Hippocampal formation (tissue), 2 donors: ENCODE measurements at regions not wholly inside any gene's neighbourhood (a gene's known extent, or its start where the extent isn't known, plus 50 kb on each side); places are given as distances from the start of the nearest gene placed in this dataset.

Source experiments
- DNase-seq, 2 donors: peaks; one replicate each; lab custom pipeline; 2025; lab: John Stamatoyannopoulos, UW

DNA sequence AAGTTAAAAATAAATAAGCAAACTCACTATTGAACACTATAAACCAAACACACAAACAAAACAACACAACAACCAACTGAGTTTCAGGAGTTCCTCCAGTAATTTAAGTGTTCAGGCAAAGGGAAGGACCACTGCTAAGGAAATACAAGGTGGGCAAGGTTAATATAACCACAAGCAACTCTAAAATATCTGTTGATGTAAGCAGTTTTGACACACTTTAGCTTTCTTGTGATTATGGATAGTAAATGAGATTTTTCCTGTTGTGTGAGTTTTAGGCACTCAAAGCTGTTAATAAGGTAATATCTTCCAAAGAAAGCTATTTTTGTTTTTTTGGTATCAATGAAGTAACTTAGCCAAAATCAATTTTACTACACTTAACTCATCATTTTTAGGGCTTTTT, 839.1 kb upstream of the FOXG1 start:
- DNase-seq: no peak

DNA sequence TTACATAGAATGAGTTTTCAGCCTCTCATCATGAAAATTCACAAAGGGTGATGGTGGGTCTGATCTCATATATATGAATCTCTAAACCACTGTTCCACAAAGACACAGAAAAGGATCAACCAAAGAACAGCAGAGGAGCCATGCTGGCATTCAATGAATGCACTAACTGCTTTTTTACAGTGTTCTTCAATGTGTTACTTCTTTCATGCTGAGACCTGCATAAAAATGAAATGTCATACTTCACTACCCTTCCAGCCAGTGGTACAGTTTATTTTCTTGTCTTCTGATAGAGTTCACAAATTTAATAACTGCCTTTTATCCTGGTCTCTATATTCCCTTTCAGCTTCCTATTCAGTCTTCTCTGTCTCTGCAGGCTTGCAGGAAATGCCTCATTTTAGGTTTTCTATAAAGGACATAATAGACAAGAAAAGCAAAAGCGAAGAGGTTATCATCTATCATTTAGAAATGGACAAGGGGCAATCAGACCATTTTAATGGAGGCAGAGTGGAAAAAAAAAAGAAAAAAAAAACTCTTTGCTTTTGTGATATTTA, 836.7 kb upstream of the FOXG1 start:
- no peak for DNase-seq

DNA sequence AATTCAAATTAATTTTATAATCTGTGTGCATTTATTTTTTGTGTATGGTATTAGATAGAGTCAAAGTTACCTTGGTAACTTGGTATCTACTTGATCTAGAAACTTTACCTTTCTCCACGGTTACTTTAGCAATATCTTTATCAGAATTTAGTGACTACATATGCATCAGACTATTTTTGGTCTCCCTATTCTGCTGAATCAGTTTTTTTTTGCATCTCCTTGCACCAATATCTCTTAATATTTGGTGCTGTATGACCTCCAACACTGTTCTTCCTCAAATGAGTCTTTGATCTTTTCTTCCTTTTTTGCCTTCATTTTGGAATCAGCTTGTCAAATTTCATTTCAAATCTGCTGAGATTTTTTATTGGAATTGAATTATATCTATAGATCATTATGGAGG, 828.2 kb upstream of the FOXG1 start:
- DNase-seq: no peak

DNA sequence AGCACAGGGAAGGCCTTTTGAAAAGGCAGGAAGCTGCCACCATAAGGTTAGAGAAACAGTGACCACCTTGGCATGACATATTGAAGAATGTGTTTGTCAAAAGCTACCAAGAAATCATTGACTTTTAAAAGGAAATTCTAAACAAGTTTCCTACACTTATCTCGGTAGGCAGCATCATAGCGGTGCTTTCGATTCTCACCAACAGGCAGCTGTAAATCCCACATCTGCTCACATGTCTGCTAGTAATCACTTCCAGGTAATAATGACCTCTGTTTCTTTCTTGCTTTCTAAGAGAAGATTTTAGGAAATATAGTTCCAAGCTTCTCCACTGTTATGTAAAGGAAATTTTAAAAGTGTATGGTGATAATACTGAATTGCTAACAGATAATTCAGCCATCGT, 821.1 kb upstream of the FOXG1 start:
- DNase-seq: no peak

DNA sequence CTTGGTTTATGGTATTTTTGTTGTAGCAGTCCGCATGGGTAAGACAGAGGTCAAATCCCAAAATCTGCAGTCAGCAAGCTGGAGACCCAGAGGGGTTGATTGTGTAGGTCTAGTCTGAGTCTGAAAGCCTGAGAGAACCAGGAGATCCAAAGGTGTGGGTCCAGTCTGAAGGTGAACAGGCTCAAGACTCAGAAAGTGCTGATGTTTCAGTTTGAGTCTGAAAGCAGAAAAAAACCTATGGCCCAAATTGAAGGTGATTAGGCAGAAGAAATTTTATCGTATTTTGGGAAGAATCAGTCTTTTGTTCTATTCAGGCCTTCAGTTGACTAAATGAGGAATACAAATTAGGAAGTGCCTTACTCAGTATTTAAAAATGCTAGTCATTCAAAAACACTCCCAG, 807.8 kb upstream of the FOXG1 start:
- no peak for DNase-seq

DNA sequence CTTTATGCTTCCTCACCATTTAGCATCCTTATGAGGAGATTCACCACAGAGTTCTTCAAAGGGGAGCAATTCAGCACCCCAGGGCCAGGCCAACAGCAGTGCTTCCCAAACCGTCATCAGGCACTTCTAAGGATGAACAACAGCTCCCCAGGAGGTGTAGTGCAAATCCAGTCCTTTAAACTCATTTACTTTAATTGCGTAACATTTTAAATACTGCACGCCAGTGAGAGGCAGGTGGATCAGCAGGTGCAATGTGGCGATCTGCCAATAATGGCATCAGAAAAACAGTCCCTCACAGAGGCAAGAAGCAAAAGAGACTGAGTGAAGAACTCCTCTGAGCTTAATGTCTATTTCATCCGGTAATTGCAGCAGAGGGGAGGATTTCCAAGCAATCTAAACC, 770.9 kb upstream of the FOXG1 start:
- DNase-seq: no peak

DNA sequence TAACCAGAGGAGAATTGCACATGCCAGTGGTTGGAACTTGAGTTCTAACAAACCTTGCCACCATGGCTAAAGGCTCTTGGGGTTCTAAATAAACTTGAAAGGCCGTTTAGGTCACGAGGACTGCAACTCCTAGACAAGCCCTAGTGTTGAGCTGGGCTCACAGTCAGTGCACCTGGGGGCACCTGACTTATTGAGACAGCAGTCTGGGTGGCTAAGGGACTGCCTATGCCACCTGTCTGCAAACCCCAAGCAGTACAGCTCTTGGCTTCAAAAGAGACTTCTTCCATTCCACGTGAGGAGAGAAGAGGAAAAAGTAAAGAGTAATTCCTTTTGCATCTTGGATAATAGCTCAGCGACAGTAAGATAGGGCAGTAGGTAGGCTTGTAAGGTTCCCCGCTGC, 765.6 kb upstream of the FOXG1 start:
- DNase-seq: no peak

DNA sequence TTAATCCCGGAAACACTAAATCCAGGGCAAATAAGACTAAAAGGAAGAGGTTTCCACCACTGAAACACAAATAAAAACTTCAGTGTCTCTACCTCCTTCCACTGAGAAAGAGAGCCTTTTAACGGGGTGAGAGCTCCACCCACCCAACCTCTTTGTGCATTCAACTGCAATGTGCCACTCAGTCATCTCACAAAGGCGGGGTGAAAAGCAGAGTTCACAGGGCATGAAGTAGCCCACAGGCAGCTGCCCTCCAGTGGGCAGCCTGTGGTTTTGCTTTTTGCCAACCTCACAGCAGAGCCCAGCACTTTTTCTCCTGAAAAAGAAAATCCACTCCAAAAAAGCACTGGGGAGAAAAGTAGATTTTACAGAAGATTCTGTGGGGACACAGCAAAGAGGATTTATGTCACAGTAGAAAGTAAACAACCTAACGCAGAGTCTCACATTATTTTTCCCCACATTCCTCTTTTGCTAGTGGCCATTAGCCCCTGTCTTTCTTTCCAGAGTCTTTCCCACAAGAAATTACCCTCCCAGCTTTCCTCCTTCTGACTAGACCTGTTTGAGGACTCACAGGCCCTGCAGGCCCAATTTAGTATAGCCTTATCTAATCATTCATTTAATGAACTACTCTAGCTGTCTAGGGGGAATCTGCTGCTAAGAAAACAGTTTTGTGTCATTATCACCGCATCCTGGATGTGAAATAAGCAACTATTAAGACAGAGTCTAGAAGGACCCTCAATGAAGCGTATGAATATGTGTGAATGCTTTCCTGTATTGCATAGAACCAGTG, 753.8 kb upstream of the FOXG1 start:
- no peak for DNase-seq

DNA sequence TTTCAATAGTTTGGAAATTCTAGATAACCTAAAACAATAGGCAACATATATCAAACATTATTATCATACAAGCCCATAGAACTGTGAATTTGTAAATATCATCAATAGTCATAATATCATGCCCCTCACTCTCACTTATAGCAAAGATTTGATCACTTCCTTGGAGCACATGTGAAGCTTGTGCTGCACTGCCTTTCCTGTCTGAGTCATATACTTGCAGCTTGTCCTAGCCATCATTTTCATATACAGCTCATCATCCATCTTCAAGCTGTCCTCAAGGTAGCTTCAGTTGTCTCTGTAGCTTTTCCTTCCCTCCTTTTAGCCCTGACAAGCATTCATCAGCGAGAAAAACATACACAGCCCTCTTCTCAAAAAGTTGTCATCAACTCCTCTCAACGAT, 746.5 kb upstream of the FOXG1 start:
- no peak for DNase-seq

DNA sequence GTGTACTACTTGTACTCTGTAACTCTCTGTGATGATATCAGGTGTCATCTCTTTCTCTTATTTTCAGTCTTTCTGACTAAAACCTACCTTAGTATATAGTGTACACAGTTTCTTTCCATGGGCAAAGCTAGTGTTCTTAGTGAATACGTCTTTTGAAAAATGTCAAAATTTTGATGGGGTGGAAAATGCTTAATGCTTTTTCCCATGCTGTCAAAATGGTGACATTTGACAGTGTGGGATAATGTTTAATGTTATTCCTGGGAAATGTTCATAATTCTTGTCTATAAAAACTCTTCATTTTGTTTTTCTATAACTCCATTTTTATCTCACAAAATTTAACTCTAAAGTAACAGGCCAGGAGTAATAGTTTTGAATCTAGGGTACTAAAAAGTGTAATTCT, 742.7 kb upstream of the FOXG1 start:
- no peak for DNase-seq

DNA sequence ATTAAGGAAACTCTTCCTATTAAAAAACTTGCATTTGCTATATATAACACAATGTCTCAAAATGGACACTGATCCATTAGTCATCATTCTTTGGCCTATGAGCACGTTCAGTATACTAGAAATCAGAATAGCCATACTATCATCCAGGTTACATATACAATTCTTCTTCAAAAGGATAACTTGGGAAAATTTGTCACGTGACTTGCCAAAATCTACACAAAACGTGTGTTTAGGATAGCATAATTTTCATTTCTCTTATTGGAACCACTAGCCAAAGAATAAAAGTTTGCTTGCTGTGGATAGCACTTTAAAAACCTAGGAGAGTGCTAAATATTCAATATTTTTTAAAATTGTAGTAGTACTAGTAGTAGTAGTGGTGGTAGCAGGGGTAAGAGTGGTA, 714.3 kb upstream of the FOXG1 start:
- DNase-seq: no peak

DNA sequence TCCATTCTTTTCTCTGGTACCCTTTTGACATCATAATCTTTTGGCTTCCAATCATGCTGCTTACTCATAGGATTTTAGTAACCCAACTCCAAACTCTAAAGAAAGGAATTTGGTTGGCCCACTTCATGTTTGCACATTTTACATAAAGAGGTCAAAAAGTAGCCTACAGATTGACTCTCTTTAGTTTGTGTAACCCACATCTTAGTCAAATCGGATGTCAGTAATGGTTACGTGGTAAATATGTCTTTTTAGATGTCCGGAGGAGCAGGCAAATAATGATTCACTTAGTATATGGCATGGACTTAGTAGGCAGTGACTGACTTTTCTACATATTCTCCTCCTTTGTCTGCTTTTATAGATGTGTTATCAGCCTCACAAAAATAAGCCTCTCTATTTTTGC, 711.6 kb upstream of the FOXG1 start:
- DNase-seq: no peak

DNA sequence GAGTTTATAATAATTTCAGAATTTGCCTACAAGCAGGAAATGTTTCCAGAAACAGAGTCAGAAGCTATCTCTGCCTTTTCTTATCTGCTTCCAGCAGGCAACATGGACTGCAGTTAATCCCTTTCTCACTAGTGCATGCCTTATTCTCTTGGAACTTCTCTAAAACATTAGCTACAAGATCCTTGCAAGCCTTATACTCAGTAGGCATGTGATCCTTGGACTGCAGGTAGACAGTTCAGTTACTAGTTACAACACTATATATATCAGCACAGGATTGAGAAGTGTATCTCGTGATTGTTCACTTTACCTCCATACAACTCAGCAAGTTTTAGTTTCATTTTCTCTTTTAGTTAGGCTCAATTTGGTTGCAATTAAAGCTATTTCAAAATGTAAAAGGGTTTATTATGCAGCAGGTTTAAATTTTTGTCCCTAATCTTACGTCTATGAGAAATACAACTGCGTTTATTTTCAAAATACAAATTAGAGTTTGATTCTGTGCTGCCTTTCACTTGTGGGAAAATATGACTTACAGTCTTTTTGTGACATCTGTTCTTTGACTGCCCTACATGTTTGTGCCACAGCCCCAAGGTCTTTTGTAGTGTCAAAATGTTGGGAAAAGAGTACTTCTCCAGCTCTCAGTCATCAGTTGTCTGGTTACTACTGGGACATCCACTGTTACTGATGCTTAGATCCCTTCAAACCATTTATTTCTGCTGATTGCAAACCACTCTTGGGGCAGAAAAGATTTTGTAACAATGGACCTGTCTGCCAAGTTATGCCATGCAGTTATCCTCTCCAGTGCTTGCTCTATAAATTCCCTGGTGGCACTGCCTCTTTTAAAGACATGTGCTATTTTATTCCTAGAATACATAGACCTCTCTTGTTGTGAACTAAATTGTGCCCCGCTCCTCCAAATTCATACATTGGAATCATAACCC, 709.0 kb upstream of the FOXG1 start:
- no peak for DNase-seq

DNA sequence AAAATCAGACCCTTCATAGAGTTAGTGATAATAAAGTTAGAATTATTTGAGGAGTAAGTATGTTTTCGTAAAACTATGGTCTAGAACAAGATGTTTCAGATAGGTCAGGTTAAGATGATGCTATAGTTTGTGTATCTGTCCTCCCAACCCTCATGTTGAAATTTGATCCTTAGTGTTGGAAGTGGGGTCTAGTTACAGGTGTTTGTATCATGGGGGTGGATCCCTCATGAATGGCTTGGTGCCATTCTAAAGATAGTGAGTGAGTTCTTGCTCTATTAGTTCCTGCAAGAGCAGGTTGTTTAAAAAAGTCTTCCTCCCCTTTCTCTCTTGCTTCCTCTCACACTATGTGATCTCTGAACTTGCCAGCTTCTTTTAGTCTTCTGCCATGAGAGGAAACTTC, 707.3 kb upstream of the FOXG1 start:
- no peak for DNase-seq

DNA sequence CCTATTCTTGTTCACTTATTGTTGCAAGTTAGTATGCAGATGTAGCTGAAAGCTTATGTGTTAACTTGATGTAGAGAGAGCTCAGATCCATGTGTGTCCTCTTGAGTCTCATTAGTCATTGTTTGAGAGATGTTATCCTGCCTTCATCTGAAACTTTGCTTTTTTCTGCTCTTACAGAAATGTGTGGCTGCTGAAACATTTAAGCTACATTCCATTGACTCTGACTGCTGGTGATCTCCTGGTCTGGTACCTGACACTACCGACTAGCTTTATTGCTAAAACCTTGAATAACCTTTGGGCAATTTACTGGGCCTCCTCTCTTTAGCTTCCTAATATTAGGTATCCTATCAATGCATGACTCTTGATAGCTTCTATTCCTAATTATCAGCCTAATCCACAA, 705.6 kb upstream of the FOXG1 start:
- no peak for DNase-seq

DNA sequence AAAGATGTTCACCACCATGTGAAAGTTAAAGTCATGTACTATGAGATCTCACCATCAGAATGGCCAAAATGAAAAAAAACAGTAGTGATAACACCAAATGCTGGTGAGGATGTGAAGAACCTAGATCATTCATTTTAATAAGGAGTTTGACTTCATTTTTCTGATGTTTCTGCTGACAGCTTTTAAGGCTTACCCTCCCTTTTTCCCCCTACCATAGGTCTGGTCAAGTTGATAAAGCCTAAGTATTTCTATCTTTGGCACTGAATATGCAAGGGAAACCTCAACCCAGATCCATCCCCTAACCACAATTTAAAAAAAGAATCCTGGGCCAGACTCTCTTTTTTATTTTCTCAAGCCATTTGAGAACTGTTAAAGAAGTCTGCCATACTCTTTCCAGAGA, 689.6 kb upstream of the FOXG1 start:
- DNase-seq: no peak

DNA sequence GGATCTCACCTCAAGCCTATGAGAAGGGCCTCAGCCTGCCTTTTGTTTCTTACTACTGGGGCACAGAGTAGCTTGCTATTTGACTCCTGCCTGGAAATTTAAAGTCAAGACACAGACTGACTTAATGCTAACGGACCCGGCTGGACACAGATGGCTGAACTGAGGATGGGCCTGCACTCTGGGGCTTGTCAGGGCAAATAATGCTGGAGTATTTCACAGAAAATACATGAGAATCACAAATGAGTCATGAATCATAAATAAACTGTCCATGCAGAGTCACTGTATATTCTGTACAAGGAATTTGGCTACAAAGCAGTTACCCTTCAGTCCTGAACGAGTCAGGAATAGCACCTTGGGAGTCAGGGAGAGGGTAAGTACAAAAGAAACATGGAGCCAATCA, 683.2 kb upstream of the FOXG1 start:
- no peak for DNase-seq

DNA sequence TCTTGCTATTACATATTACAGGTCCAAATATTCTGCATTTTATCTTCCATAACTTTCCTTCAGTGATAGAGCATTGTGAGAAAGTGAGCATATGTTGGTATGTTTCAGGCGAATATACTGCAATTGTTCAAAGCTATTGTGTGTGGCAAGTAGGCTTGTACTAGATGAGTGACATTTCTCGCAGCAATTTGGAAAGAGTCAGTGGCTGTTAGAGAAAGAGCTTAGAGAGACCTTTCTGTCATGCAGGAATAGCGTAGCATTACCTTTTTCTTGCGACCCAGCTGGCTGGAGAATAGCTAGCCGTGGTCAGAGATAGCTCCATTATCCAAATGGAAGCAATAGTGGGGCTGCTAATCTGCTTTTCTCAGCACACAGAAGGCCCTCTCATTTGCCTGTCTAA, 678.5 kb upstream of the FOXG1 start:
- no peak for DNase-seq

DNA sequence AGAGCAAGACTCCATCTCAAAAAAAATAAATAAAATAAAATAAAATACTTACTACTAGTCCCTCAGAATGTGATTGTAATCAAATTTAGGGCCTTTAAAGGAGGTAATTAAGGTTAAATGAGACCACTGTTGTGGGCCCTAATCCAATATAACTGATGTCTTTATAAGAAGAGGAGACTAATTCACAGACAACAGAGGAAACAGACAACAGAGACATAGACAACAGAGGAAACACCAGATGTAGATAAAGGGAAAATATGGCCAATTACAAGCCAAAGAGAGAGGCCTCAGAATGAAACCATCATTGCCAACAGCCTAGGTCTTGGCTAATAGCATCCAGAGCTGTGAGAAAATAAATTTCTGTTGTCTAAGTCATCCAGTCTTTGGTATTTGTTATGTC, 669.0 kb upstream of the FOXG1 start:
- no peak for DNase-seq

DNA sequence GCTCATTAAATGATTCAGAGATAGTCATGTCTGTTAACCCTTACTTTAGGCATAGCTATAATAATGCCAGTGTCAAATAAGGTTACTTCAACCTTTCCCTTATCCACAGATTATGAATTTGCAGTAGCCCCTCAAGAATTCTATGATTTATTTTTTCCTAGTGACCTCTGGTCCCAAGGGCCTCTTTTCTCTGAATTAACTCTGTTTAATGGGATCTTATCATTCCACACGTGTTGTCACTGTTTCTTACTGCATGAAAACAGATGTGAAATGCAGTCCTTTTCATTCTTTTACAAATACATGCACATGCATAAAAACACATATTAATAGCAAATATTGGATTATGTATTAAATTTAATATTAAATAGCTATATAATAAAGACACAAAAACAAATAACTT, 667.7 kb upstream of the FOXG1 start:
- no peak for DNase-seq

DNA sequence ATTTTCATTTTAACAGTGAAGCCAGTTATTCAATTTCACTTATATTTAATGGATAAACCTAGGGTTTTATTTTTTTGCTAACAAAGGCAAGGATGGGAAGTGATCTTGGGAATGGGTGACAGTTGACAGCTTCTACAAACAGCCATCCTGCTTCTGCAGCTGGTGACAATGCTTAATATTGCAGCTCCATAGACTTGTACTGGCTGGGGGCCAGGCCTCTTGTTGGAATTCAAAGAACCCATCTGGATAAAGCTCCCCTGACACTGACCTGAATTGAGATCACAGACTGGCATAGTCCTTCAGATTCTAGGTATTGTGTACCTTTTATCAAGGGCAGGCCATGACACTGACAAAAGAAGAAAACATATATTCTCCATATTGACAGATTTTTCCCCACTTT, 664.6 kb upstream of the FOXG1 start:
- no peak for DNase-seq

DNA sequence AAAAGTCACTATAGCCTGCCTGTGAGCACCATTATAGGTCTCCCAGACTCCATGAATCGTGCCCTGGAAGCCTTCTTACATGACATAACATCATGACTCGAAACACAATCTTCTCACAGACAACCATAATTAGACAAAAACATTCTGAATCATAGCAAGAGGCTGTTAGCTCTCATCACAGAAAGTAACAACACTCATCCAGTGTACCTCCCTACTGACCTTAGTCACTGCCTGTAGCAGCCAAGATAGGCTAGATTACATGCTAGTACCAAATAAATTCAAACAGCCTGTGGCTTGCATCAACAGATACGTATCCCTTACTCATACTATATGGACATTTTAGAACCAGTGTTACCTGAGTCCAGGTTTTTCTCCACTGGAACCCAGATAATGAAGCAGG, 663.8 kb upstream of the FOXG1 start:
- no peak for DNase-seq

DNA sequence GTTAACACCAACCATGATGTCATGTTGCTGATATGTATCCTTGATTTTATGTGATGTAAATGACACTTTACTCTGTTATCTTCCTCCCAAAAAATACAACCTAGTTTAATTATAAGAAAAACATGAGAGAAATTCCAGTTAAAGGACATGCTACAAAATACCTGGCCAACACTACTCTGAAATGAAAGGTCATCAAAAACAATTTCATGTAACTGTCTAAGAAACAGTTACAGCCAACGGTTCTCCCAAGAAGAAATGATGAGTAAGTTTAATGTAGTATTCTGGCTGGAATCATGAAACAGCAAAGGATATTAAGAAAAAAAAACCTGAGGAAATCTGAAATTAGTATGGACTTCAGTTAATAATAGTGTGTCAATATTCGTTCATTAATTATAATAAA, 653.3 kb upstream of the FOXG1 start:
- DNase-seq: no peak
